ENCODE measurements at regions not wholly inside any gene's neighbourhood (a gene's known extent, or its start where the extent isn't known, plus 50 kb on each side); places are given as distances from the start of the nearest gene placed in this dataset.
"Not testable (repeated sequence)": the region's sequence is repeated elsewhere in the genome, so short reads cannot be mapped to it uniquely, and the experiment has no call there.

DNA sequence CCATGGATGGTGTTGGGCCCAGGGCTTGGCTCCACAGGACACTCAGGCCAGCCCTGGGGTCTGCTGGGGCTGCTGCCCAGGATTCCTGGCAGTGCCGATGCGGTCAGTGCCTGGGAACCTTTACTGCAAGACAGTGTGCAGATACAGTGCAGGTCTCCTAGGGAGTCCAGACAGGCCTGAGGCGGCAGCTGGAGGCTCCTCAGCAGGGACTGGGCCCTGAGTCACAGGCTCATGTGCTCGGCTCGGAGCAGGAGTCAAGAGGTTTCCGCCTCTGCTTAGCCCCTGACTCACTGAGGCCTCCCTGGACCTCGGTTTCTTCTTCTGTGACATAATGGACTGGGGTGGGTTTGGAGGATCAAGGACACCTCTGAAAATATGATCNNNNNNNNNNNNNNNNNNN lies 3941.6 kb upstream of the TPTE start:
- H3K4me3 ChIP-seq (replicated peaks in 1 of 4; ENCODE audit: control extremely low read depth in 1 of 4, insufficient read depth in 1 of 4, low read depth in 3 of 4, low read length in 4 of 4); H4K20me1 ChIP-seq (ENCODE audit: control insufficient read depth, extremely low read depth, insufficient read depth, low read length): not testable (repeated sequence)

More for the DNA sequence above, 3941.6 kb upstream of the TPTE start:
- DNase-seq (ENCODE audit: low read depth in 2 of 2); H3K27me3 ChIP-seq (ENCODE audit: control insufficient read depth, insufficient read depth, low read length); H3K4me2 ChIP-seq (ENCODE audit: extremely low read depth, insufficient read depth, low read length); H3K9me3 ChIP-seq (ENCODE audit: control insufficient read depth, insufficient read depth, low read depth, low read length); H3K79me2 ChIP-seq (ENCODE audit: control insufficient read depth, insufficient read depth, low read length); H3K27ac ChIP-seq (ENCODE audit: insufficient read depth, low read length); H3K9ac ChIP-seq (ENCODE audit: insufficient read depth, low read length); H2AFZ ChIP-seq (ENCODE audit: low read length); H3K4me1 ChIP-seq (ENCODE audit: control insufficient read depth, extremely low read depth, insufficient read depth, low read length); H3K36me3 ChIP-seq (ENCODE audit: control insufficient read depth, insufficient read depth, low read length): not testable (repeated sequence)
